WTC11 (cell line): ENCODE measurements at regions not wholly inside any gene's neighbourhood (a gene's known extent, or its start where the extent isn't known, plus 50 kb on each side); places are given as distances from the start of the nearest gene placed in this dataset.

ENCODE experiments used
- ATAC-seq: fragments of 200-7000 bp; cut with Tn5 transposase; 2 replicates; pipeline ENCODE4 v1.10.0; 2021; ENCODE audit warnings: mild to moderate bottlenecking, moderate library complexity
- CTCF ChIA-PET: fragments of 300-600 bp; sonication (Branson Sonifier 250); formaldehyde crosslinking; loops from one replicate; lab custom pipeline; 2021; ENCODE audit warnings: antibody characterized with exemption; lab: Charles Lee
- POLR2A ChIA-PET: fragments of 350-600 bp; sonication (Branson Sonifier 250); formaldehyde crosslinking; loops from one replicate; lab custom pipeline; 2021; ENCODE audit warnings: antibody characterized with exemption; lab: Charles Lee
- DNase-seq: peaks from one replicate; pipeline ENCODE4 v3.0.0; 2021; ENCODE audit warnings: low spot score
- H3K27ac Mint-ChIP-seq: 2 replicates; pipeline ENCODE4 v1.8.0; 2021; ENCODE audit warnings: mixed read lengths
- H3K27me3 Mint-ChIP-seq: 2 replicates; pipeline ENCODE4 v1.8.0; 2021; ENCODE audit warnings: low read depth, mild to moderate bottlenecking, moderate library complexity, mixed read lengths
- H3K36me3 Mint-ChIP-seq: 2 replicates; pipeline ENCODE4 v1.8.0; 2021; ENCODE audit warnings: mixed read lengths
- H3K4me1 Mint-ChIP-seq: 2 replicates; pipeline ENCODE4 v1.8.0; 2022; ENCODE audit warnings: mixed read lengths
- H3K4me3 Mint-ChIP-seq: 2 replicates; pipeline ENCODE4 v1.8.0; 2021; ENCODE audit warnings: mild to moderate bottlenecking, moderate library complexity, mixed read lengths
- H3K9me3 Mint-ChIP-seq: 2 replicates; pipeline ENCODE4 v1.8.0; 2021; ENCODE audit warnings: mixed read lengths
- ARID4B ChIP-seq: sonication (generic); formaldehyde crosslinking; IDR thresholded peaks from 2 replicates; pipeline ENCODE4 v1.8.0; 2023; ENCODE audit warnings: missing genetic modification reagents, mild to moderate bottlenecking, borderline replicate concordance
- ATF3 ChIP-seq: sonication (generic); formaldehyde crosslinking; conservative IDR thresholded peaks from 2 replicates; pipeline ENCODE4 v1.8.1; 2022; ENCODE audit warnings: mild to moderate bottlenecking, missing genetic modification reagents
- CREM ChIP-seq: sonication (generic); formaldehyde crosslinking; IDR thresholded peaks from 2 replicates; pipeline ENCODE4 v1.8.1; 2022; ENCODE audit warnings: mild to moderate bottlenecking, missing genetic modification reagents, moderate library complexity
- CTCF ChIP-seq: fragments of 200-600 bp; IDR thresholded peaks from 2 replicates; pipeline ENCODE4 v1.8.0; 2022; ENCODE audit warnings: antibody characterized with exemption
- ELF4 ChIP-seq: sonication (generic); formaldehyde crosslinking; IDR thresholded peaks from 2 replicates; pipeline ENCODE4 v1.8.1; 2022; ENCODE audit warnings: low read depth, mild to moderate bottlenecking, moderate library complexity, missing genetic modification reagents
- GABPB1 ChIP-seq: sonication (generic); formaldehyde crosslinking; IDR thresholded peaks from 2 replicates; pipeline ENCODE4 v1.8.1; 2023; ENCODE audit warnings: mild to moderate bottlenecking, missing genetic modification reagents
- GTF2I ChIP-seq: fragments of 250-450 bp; sonication (Bioruptor Pico); conservative IDR thresholded peaks from 2 replicates; pipeline ENCODE4 v1.4.0; 2021; ENCODE audit warnings: mild to moderate bottlenecking
- IRF2 ChIP-seq: sonication (generic); formaldehyde crosslinking; IDR thresholded peaks from 2 replicates; pipeline ENCODE4 v1.8.0; 2022; ENCODE audit warnings: low read depth, missing genetic modification reagents, borderline replicate concordance
- JUN ChIP-seq: sonication (generic); formaldehyde crosslinking; IDR thresholded peaks from 2 replicates; pipeline ENCODE4 v1.8.0; 2023; ENCODE audit warnings: mild to moderate bottlenecking, missing genetic modification reagents
- NFATC4 ChIP-seq: fragments of 250-450 bp; sonication (Bioruptor Pico); IDR thresholded peaks from 2 replicates; pipeline ENCODE4 v1.9.0; 2021; ENCODE audit warnings: mild to moderate bottlenecking
- NR2C2 ChIP-seq: sonication (generic); formaldehyde crosslinking; IDR thresholded peaks from 2 replicates; pipeline ENCODE4 v1.8.0; 2022; ENCODE audit warnings: mild to moderate bottlenecking, missing genetic modification reagents
- OVOL2 ChIP-seq: fragments of 250-450 bp; sonication (Bioruptor Pico); IDR thresholded peaks from 2 replicates; pipeline ENCODE4 v1.9.0; 2021; ENCODE audit warnings: mild to moderate bottlenecking, borderline replicate concordance
- PREB ChIP-seq: sonication (generic); formaldehyde crosslinking; IDR thresholded peaks from 2 replicates; pipeline ENCODE4 v1.8.1; 2022; ENCODE audit warnings: mild to moderate bottlenecking, missing genetic modification reagents, moderate library complexity, borderline replicate concordance
- SMAD4 ChIP-seq: sonication (generic); formaldehyde crosslinking; IDR thresholded peaks from 2 replicates; pipeline ENCODE4 v1.8.0; 2022; ENCODE audit warnings: mild to moderate bottlenecking, missing genetic modification reagents
- ZMAT4 ChIP-seq: fragments of 250-450 bp; sonication (Bioruptor Pico); IDR thresholded peaks from 2 replicates; pipeline ENCODE4 v1.9.0; 2021; ENCODE audit warnings: mild to moderate bottlenecking
- ZNF138 ChIP-seq: sonication (generic); formaldehyde crosslinking; conservative IDR thresholded peaks from 2 replicates; pipeline ENCODE4 v1.8.1; 2022; ENCODE audit warnings: mild to moderate bottlenecking, moderate library complexity, missing genetic modification reagents
- ZNF425 ChIP-seq: fragments of 250-450 bp; sonication (Bioruptor Pico); conservative IDR thresholded peaks from 2 replicates; pipeline ENCODE4 v1.9.0; 2021; ENCODE audit warnings: mild to moderate bottlenecking

- TF ChIP-seq PREB: no peak
- TF ChIP-seq ELF4 (CRISPR knock-in tag): no peak
- no peak for TF ChIP-seq GABPB1 (CRISPR knock-in tag)
- no peak for TF ChIP-seq CTCF
- TF ChIP-seq ZMAT4 (CRISPR knock-in tag): no peak
- TF ChIP-seq OVOL2 (CRISPR knock-in tag): no peak
- no peak for TF ChIP-seq SMAD4 (CRISPR knock-in tag)
These were observed 52.6 kb upstream of the ZNF32 start (continued) for GRCh38 chr10:43701295-43701694.

GRCh38 chr10:43700306-43700705 is 51.6 kb upstream of the ZNF32 start:
- DNase-seq (no peak), ATAC-seq (no peak)
- TF ChIP-seq NR2C2 (CRISPR knock-in tag): no peak
- TF ChIP-seq JUN (CRISPR knock-in tag): no peak
- no peak for TF ChIP-seq ATF3
- Mint-ChIP-seq H3K4me1 (no peaks in the 10 kb centered on the region), H3K4me3 (no peak overlapping the region), H3K9me3 (no peaks in the 10 kb centered on the region), H3K27ac (no peak overlapping the region), H3K36me3 (no peaks in the 10 kb centered on the region), H3K27me3 (no peaks in the 10 kb centered on the region)
- ChIA-PET POLR2A (no interaction called here), CTCF (interaction anchor here (1.7 kb wide), 1 partner anchor 11 kb away, joined by 9 read pairs; no protein-coding TSS in a partner anchor)

- Mint-ChIP-seq H3K27ac (no peak overlapping the region), H3K9me3 (no peaks in the 10 kb centered on the region), H3K4me1 (no peaks in the 10 kb centered on the region), H3K36me3 (no peaks in the 10 kb centered on the region), H3K27me3 (no peaks in the 10 kb centered on the region), H3K4me3 (no peak overlapping the region)
- no peak for DNase-seq
- no peak for ATAC-seq
- POLR2A ChIA-PET: no interaction called here
- CTCF ChIA-PET: interaction anchor here (1.7 kb wide), 1 partner anchor 10 kb away, joined by 9 read pairs; no protein-coding TSS in a partner anchor
- TF ChIP-seq GTF2I (no peak), CTCF (no peak), IRF2 (no peak), CREM (CRISPR knock-in tag) (no peak), ZNF425 (CRISPR knock-in tag) (no peak), NFATC4 (CRISPR knock-in tag) (no peak), ZNF138 (no peak), ARID4B (no peak)
These were observed 50.8 kb upstream of the ZNF32 start for GRCh38 chr10:43699516-43699915.
